ENCODE measurements at regions not wholly inside any gene's neighbourhood (a gene's known extent, or its start where the extent isn't known, plus 50 kb on each side); places are given as distances from the start of the nearest gene placed in this dataset.

GRCh38 chr15:70258369-70259027, 160.8 kb upstream of the TLE3 start (continued):
- TF ChIP-seq CEBPB (IDR thresholded peaks at IDR 0.05; ENCODE audit: low read depth, low read length), result no peak
- TF ChIP-seq MAX (IDR thresholded peaks at IDR 0.05), result no peak
- TF ChIP-seq SP1 (IDR thresholded peaks at IDR 0.05; ENCODE audit: low read depth, low read length), result no peak
- no peak for TF ChIP-seq BCL11A (IDR thresholded peaks at IDR 0.05; ENCODE audit: low read depth in 2 of 2, low read length in 2 of 2)
- TF ChIP-seq HDAC6 (IDR thresholded peaks at IDR 0.05; ENCODE audit: low read depth, low read length), result no peak
- no peak for TF ChIP-seq HDAC2 (IDR thresholded peaks at IDR 0.05; ENCODE audit: borderline replicate concordance in 1 of 2, low read depth in 2 of 2, low read length in 2 of 2)
- no peak for TF ChIP-seq CBX5 (IDR thresholded peaks at IDR 0.05; ENCODE audit: low read depth, low read length)
- no peak for TF ChIP-seq RNF2 (IDR thresholded peaks at IDR 0.05; ENCODE audit: borderline replicate concordance, low read depth, low read length, missing control alignments, poor library complexity, severe bottlenecking)
- no peak for TF ChIP-seq SP2 (IDR thresholded peaks at IDR 0.05; ENCODE audit: low read length)

Data from H1 (cell line).